NCI-H1930 (cell line): ENCODE measurements at regions not wholly inside any gene's neighbourhood (a gene's known extent, or its start where the extent isn't known, plus 50 kb on each side); places are given as distances from the start of the nearest gene placed in this dataset.
"Not testable (repeated sequence)": the region's sequence is repeated elsewhere in the genome, so short reads cannot be mapped to it uniquely, and the experiment has no call there.

Experiments used
- DNase-seq, 2 experiments: peaks; one replicate each; lab custom pipeline; 2025; lab: John Stamatoyannopoulos, UW

- DNase-seq: no peak
Observed at GRCh38 chr12:131250028-131250950, 296.6 kb downstream of the ADGRD1 start.

GRCh38 chr12:131250951-131251315 is 297.2 kb downstream of the ADGRD1 start:
- no peak for DNase-seq

- no peak for DNase-seq
Observed at GRCh38 chr12:131251336-131252101, 297.8 kb downstream of the ADGRD1 start.

- DNase-seq: no peak
Observed at GRCh38 chr12:131253376-131254026, 299.8 kb downstream of the ADGRD1 start.

GRCh38 chr12:131254374-131254773 is 300.7 kb downstream of the ADGRD1 start:
- no peak for DNase-seq

GRCh38 chr12:131258398-131258797 is 304.7 kb downstream of the ADGRD1 start:
- DNase-seq: no peak

- no peak for DNase-seq
Observed at GRCh38 chr12:131260251-131260905, 306.7 kb downstream of the ADGRD1 start.

GRCh38 chr12:131260954-131261353 is 307.2 kb downstream of the ADGRD1 start:
- no peak for DNase-seq

- no peak for DNase-seq
Observed at GRCh38 chr12:131261906-131262305, 308.2 kb downstream of the ADGRD1 start.

- no peak for DNase-seq
Observed at GRCh38 chr12:131263626-131264025, 309.9 kb downstream of the ADGRD1 start.

GRCh38 chr12:131264635-131265034 is 310.9 kb downstream of the ADGRD1 start:
- DNase-seq: no peak

GRCh38 chr12:131266591-131267467 is 313.1 kb downstream of the ADGRD1 start:
- no peak for DNase-seq

GRCh38 chr12:131267576-131267975 is 313.9 kb downstream of the ADGRD1 start:
- DNase-seq: no peak

GRCh38 chr12:131268123-131268522 is 314.4 kb downstream of the ADGRD1 start:
- not testable (repeated sequence) for DNase-seq

- not testable (repeated sequence) for DNase-seq
Observed at GRCh38 chr12:131268571-131268970, 314.9 kb downstream of the ADGRD1 start.

GRCh38 chr12:131269551-131269950 is 315.8 kb downstream of the ADGRD1 start:
- DNase-seq: no peak

GRCh38 chr12:131269977-131270376 is 316.3 kb downstream of the ADGRD1 start:
- not testable (repeated sequence) for DNase-seq

GRCh38 chr12:131271724-131272123 is 318.0 kb downstream of the ADGRD1 start:
- no peak for DNase-seq

GRCh38 chr12:131272283-131272814 is 318.6 kb downstream of the ADGRD1 start:
- not testable (repeated sequence) for DNase-seq

- DNase-seq: no peak
Observed at GRCh38 chr12:131273291-131273845, 319.7 kb downstream of the ADGRD1 start.
